K562 (cell line): ENCODE measurements at regions not wholly inside any gene's neighbourhood (a gene's known extent, or its start where the extent isn't known, plus 50 kb on each side); places are given as distances from the start of the nearest gene placed in this dataset.
"Not testable (repeated sequence)": the region's sequence is repeated elsewhere in the genome, so short reads cannot be mapped to it uniquely, and the experiment has no call there.

ENCODE experiments used
- ATAC-seq: fragments of 200-7000 bp; cut with Tn5 transposase; 3 replicates; pipeline ENCODE4 v1.9.1; 2020; ENCODE audit warnings: moderate library complexity
- BruUV-seq: library from RNA; stranded (reverse); fragments of 400-500 nt; replicated peaks from 2 replicates; lab custom pipeline; 2021; lab: Mats Ljungman, UMichigan
- CTCF ChIA-PET: fragments of 300-600 bp; formaldehyde crosslinking; extraction: SDS; loops from one replicate; lab custom pipeline; 2021; ENCODE audit warnings: low intra/inter-chr PET ratio; lab: Yijun Ruan, JAX
- POLR2A ChIA-PET: fragments of 300-600, 350-650 bp; sonication (Branson Sonifier 250); formaldehyde crosslinking; extraction: SDS; loops from one replicate; lab custom pipeline; 2021; ENCODE audit warnings: antibody characterized with exemption, inconsistent platforms; lab: Yijun Ruan, JAX
- DNase-seq, 4 experiments: peaks; one replicate each; pipeline versions ENCODE4 v3.0.0 to v3.0.0-alpha.2; 2011 to 2018; ENCODE audit warnings: low spot score in 3 of 4, mixed read lengths in 3 of 4; ENCODE audit errors: extremely low read depth in 1 of 4
- FAIRE-seq: peaks from 2 replicates; lab custom pipeline; 2011; peaks lifted over from hg19 to GRCh38; lab: Jason Lieb, UNC
- H2AFZ ChIP-seq: 2 replicates; pipeline ENCODE4 v1.6.0; 2011; ENCODE audit warnings: low read depth, low read length, control low read depth, inconsistent platforms
- H3K27ac ChIP-seq: fragments of 200-600 bp; 3 replicates; pipeline ENCODE4 v1.8.0; 2011; ENCODE audit warnings: low read depth, mild to moderate bottlenecking, control low read depth, inconsistent platforms, low read length, moderate library complexity, mixed read lengths; ENCODE audit errors: extremely low read depth
- H3K27me3 ChIP-seq, 2 experiments: fragments of 300-600 bp in 1 of 2; 2 replicates in 1 of 2; 3 replicates in 1 of 2; pipeline versions ENCODE4 v1.6.0 to v1.8.0; 2011; ENCODE audit warnings: inconsistent platforms in 2 of 2, low read length in 2 of 2, mild to moderate bottlenecking in 1 of 2, mixed read lengths in 1 of 2, moderate library complexity in 1 of 2; ENCODE audit not compliant: control insufficient read depth in 2 of 2, insufficient read depth in 2 of 2
- H3K36me3 ChIP-seq: fragments of 300-600 bp; 3 replicates; pipeline ENCODE4 v1.8.0; 2011; ENCODE audit warnings: mild to moderate bottlenecking, low read length, inconsistent platforms; ENCODE audit not compliant: control insufficient read depth, insufficient read depth
- H3K4me1 ChIP-seq, 2 experiments: fragments of 200-600 bp in 1 of 2; replicated peaks in 1 of 2; 2 replicates in 1 of 2; 3 replicates in 1 of 2; pipeline versions ENCODE4 v1.5.1 to v1.8.0; 2011; ENCODE audit warnings: inconsistent platforms in 2 of 2, low read length in 2 of 2, mild to moderate bottlenecking in 1 of 2, mixed read lengths in 1 of 2, moderate library complexity in 1 of 2; ENCODE audit not compliant: control insufficient read depth in 2 of 2, insufficient read depth in 2 of 2
- H3K4me2 ChIP-seq: 2 replicates; pipeline ENCODE4 v1.6.1; 2011; ENCODE audit warnings: low read length, control low read depth, inconsistent platforms, mixed read lengths; ENCODE audit not compliant: insufficient read depth
- H3K4me3 ChIP-seq: fragments of 200-600 bp; sonication (generic), shearing (Covaris generic); 2 replicates; pipeline ENCODE4 v1.5.1; 2016; ENCODE audit warnings: control low read depth, inconsistent platforms
- H3K79me2 ChIP-seq: fragments of 200-600 bp; 3 replicates; pipeline ENCODE4 v1.8.0; 2011; ENCODE audit warnings: low read length, inconsistent platforms; ENCODE audit not compliant: control insufficient read depth, insufficient read depth
- H3K9ac ChIP-seq, 2 experiments: 2 replicates each; pipeline versions ENCODE4 v1.6.0 to v1.6.1; 2011; ENCODE audit warnings: low read depth in 2 of 2, low read length in 2 of 2, control low read depth in 1 of 2, inconsistent platforms in 1 of 2, mild to moderate bottlenecking in 1 of 2, mixed read lengths in 1 of 2; ENCODE audit not compliant: insufficient read depth in 1 of 2
- H3K9me1 ChIP-seq: one replicate; pipeline ENCODE4 v1.6.0; 2011; ENCODE audit warnings: inconsistent platforms, mild to moderate bottlenecking, low read length, moderate library complexity; ENCODE audit not compliant: control insufficient read depth, insufficient read depth
- H3K9me3 ChIP-seq: replicated peaks from 2 replicates; pipeline ENCODE4 v1.5.1; 2011; ENCODE audit warnings: low read depth, low read length, inconsistent platforms; ENCODE audit not compliant: control insufficient read depth, insufficient read depth
- H4K20me1 ChIP-seq: replicated peaks from 2 replicates; pipeline ENCODE4 v1.6.1; 2011; ENCODE audit warnings: low read length, inconsistent platforms, mixed read lengths; ENCODE audit not compliant: control insufficient read depth, insufficient read depth
- GABPA ChIP-seq: fragments of 200-800 bp; sonication (Bioruptor generic); conservative IDR thresholded peaks from 2 replicates; pipeline ENCODE4 v1.6.1; 2016; ENCODE audit warnings: low read depth, missing genetic modification characterization, missing compliant biosample characterization
- MEF2A ChIP-seq: IDR thresholded peaks from 2 replicates; pipeline ENCODE4 v1.6.1; 2011; ENCODE audit warnings: low read depth, mild to moderate bottlenecking, low read length, moderate library complexity; ENCODE audit not compliant: control insufficient read depth
- ZBTB49 ChIP-seq: sonication (generic); formaldehyde crosslinking; IDR thresholded peaks from 2 replicates; pipeline ENCODE4 v1.8.0; 2022; ENCODE audit warnings: missing genetic modification reagents, mild to moderate bottlenecking, borderline replicate concordance
- ZNF217 ChIP-seq: sonication (generic); formaldehyde crosslinking; IDR thresholded peaks from 2 replicates; pipeline ENCODE4 v1.8.0; 2022; ENCODE audit warnings: mild to moderate bottlenecking, missing genetic modification reagents
- WGBS: fragments of 100-300 bp; shearing (Covaris generic); methylation state at CpG from one replicate; pipeline ENCODE4 v1.1.6; 2016; ENCODE audit warnings: low coverage, mixed read lengths; ENCODE audit not compliant: insufficient coverage; ENCODE audit errors: missing lambda C conversion rate; 5-methylcytosine and 5-hydroxymethylcytosine counted together
- in situ Hi-C: fragments of 300-500 bp; cut with MboI; formaldehyde crosslinking; loops from 4 replicates; pipeline ENCODE4 v1.15.0; 2018; ENCODE audit warnings: inconsistent platforms, mixed read lengths
- intact Hi-C: fragments of 100-400 bp; cut with micrococcal nuclease; formaldehyde crosslinking; loops from 2 replicates; pipeline ENCODE4 v1.14.2; 2022
- TF ChIP-seq, protein P1 (sequence below): fragments of 250-450 bp; sonication (Bioruptor Pico); IDR thresholded peaks from 2 replicates; pipeline ENCODE4 v1.5.0; 2020; ENCODE audit warnings: mild to moderate bottlenecking

DNA sequence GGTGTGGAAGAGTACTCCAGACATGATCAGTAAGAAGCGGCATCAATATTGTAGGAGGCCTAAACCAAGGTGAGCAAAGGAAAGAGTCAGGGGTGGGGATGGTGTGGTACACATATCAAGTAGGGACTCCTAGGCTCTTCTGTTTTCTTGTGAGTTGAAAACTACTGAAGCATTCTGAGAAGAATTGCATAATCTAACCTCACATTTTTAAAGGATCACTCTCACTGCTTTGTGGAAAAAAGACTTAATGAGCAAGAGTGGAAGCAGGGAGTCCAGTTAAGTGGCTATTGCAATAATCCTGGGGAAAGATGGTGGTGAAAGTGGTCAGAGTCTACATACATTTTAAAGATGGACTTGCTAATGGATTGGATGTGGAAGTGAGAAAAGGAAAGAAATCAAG is 899.5 kb upstream of the FAM98A start:
- no peak overlapping the region for H3K9ac ChIP-seq
- H3K27ac ChIP-seq = no peak overlapping the region
- intact Hi-C loops = no loop called here
- DNase-seq (no peak), ATAC-seq (no peak), FAIRE-seq (no peak)
- H3K4me3 ChIP-seq = no peak overlapping the region
- H3K4me1 ChIP-seq = no peaks in the 10 kb centered on the region
- no peak overlapping the region for H3K4me2 ChIP-seq
- no peak overlapping the region for H2AFZ ChIP-seq
- BruUV-seq = no TSS peak
- H3K36me3 ChIP-seq = no peaks in the 10 kb centered on the region
- POLR2A ChIA-PET = no interaction called here
- TF ChIP-seq ZNF217 (no peak), MEF2A (no peak), GABPA (no peak), ZBTB49 (no peak)
- TF ChIP-seq, protein P1, sequence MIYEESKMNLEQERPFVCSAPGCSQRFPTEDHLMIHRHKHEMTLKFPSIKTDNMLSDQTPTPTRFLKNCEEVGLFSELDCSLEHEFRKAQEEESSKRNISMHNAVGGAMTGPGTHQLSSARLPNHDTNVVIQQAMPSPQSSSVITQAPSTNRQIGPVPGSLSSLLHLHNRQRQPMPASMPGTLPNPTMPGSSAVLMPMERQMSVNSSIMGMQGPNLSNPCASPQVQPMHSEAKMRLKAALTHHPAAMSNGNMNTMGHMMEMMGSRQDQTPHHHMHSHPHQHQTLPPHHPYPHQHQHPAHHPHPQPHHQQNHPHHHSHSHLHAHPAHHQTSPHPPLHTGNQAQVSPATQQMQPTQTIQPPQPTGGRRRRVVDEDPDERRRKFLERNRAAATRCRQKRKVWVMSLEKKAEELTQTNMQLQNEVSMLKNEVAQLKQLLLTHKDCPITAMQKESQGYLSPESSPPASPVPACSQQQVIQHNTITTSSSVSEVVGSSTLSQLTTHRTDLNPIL (CRISPR knock-in tag) = no peak
- H4K20me1 ChIP-seq = no peaks in the 10 kb centered on the region
- H3K79me2 ChIP-seq = no peaks in the 10 kb centered on the region
- H3K9me1 ChIP-seq = no peaks in the 10 kb centered on the region
- H3K27me3 ChIP-seq = no peaks in the 10 kb centered on the region
- in situ Hi-C loops = no loop called here
- WGBS = 0% methylated on average over 1 of the region's 1 CpG
- H3K9me3 ChIP-seq = no peaks in the 10 kb centered on the region
- CTCF ChIA-PET = no interaction called here

GRCh38 chr2:34494192-34494591 is 895.1 kb upstream of the FAM98A start:
- BruUV-seq, in situ Hi-C loops: not testable (repeated sequence)

More at GRCh38 chr2:34494192-34494591, 895.1 kb upstream of the FAM98A start:
- H3K27ac ChIP-seq, H4K20me1 ChIP-seq, intact Hi-C loops, H3K9ac ChIP-seq, CTCF ChIA-PET, FAIRE-seq, H3K9me3 ChIP-seq, H3K4me1 ChIP-seq, H2AFZ ChIP-seq, ATAC-seq, H3K9me1 ChIP-seq, DNase-seq, H3K36me3 ChIP-seq, H3K4me2 ChIP-seq, H3K27me3 ChIP-seq, H3K4me3 ChIP-seq, POLR2A ChIA-PET, H3K79me2 ChIP-seq: not testable (repeated sequence)
- WGBS = no CpG with 5 or more reads among the region's 18 CpGs
